PC-9 (cell line): ENCODE measurements at regions not wholly inside any gene's neighbourhood (a gene's known extent, or its start where the extent isn't known, plus 50 kb on each side); places are given as distances from the start of the nearest gene placed in this dataset.

Experiments
- CTCF ChIP-seq: fragments of 200-600 bp; sonication (generic); conservative IDR thresholded peaks from 2 replicates; pipeline ENCODE4 v1.6.1; 2017; ENCODE audit warnings: mixed run types, antibody characterized with exemption, mild to moderate bottlenecking, moderate library complexity
- EZH2 ChIP-seq: fragments of 200-600 bp; sonication (generic); IDR thresholded peaks from 2 replicates; pipeline ENCODE4 v1.8.0; 2017; ENCODE audit warnings: antibody characterized with exemption, low read depth

GRCh38 chr3:94887065-94887464, 824.2 kb downstream of the NSUN3 start:
- TF ChIP-seq EZH2 (no peak), CTCF (no peak)
